Stimulated activated memory B cell treated with anti-CD40 and anti-IgM and Interleukin-4, amounts not matched to agents 10 μg/mL and 1 μg/mL and 100 μg/mL, for 72 hours (primary cell): ENCODE measurements at regions not wholly inside any gene's neighbourhood (a gene's known extent, or its start where the extent isn't known, plus 50 kb on each side); places are given as distances from the start of the nearest gene placed in this dataset.
"Not testable (repeated sequence)": the region's sequence is repeated elsewhere in the genome, so short reads cannot be mapped to it uniquely, and the experiment has no call there.

Experiments
- ATAC-seq: fragments of 150-1000 bp; cut with Tn5 transposase; 2 replicates; pipeline ENCODE4 v1.10.0; 2021
- H3K27ac Mint-ChIP-seq: one replicate; pipeline ENCODE4 v1.8.0; 2022; ENCODE audit warnings: mild to moderate bottlenecking, mixed read lengths
- H3K27me3 Mint-ChIP-seq: one replicate; pipeline ENCODE4 v1.8.0; 2022; ENCODE audit warnings: mixed read lengths
- H3K36me3 Mint-ChIP-seq: one replicate; pipeline ENCODE4 v1.8.0; 2022; ENCODE audit warnings: mixed read lengths
- H3K4me1 Mint-ChIP-seq: one replicate; pipeline ENCODE4 v1.8.0; 2022; ENCODE audit warnings: mixed read lengths
- H3K4me3 Mint-ChIP-seq: one replicate; pipeline ENCODE4 v1.8.0; 2022; ENCODE audit warnings: mild to moderate bottlenecking, moderate library complexity, mixed read lengths
- H3K9me3 Mint-ChIP-seq: one replicate; pipeline ENCODE4 v1.8.0; 2022; ENCODE audit warnings: mixed read lengths

DNA sequence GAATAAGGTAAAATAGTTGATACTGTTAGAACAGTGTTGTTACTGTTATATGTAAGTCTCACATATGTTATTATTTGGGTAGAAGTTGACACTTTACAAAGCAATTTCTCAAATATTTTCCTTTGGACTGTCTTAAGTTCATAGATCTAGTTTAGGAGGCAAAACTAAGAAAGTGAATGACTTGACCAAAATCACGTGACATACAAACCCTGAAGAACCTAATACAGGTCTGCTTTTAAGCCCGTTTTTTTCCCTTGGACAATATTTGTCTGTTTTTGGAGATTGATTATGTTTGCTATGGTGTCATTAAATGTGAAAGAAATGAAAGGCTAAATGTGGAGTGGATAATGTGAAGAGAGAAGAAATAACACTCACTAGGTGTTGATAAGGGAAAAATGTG, 644.9 kb upstream of the PITX2 start:
- Mint-ChIP-seq H3K4me3 (no peak overlapping the region), H3K9me3 (no peaks in the 10 kb centered on the region), H3K4me1 (no peaks in the 10 kb centered on the region), H3K27me3 (no peaks in the 10 kb centered on the region), H3K36me3 (no peaks in the 10 kb centered on the region), H3K27ac (no peak overlapping the region)
- ATAC-seq, result no peak

DNA sequence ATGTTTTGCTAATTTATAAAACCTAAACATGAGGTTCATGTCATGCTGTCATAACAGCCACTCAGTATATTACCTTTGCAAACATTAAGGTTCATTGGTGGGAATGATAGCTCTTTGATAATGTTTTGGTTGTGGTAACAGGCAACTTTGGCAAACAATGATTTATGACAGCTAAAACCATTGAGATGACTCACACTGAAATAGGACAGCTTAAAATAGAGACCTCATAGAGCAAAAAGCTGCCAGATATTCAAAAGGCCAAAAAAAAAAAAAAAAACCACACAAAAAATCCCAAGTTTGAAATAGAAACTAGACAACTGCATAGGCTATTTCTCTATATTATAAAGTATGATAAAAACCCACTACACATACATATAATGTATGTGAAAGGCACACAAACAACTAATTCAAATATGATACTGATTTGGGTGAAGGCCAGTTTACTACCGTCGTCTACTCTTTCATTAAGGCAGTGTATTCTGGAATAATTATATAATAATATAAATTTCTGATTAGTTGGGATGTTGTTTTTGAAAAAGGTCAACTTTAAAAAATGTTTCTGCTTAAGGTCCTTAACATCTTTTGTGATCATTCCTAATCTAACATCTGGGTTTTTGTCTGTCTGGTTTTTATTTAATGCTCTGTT, 646.0 kb upstream of the PITX2 start:
- H3K4me3 Mint-ChIP-seq, result no peak overlapping the region
- H3K27me3 Mint-ChIP-seq, result no peaks in the 10 kb centered on the region
- ATAC-seq, result no peak
- no peaks in the 10 kb centered on the region for H3K36me3 Mint-ChIP-seq
- H3K4me1 Mint-ChIP-seq, result no peaks in the 10 kb centered on the region
- no peak overlapping the region for H3K27ac Mint-ChIP-seq
- H3K9me3 Mint-ChIP-seq, result no peaks in the 10 kb centered on the region

DNA sequence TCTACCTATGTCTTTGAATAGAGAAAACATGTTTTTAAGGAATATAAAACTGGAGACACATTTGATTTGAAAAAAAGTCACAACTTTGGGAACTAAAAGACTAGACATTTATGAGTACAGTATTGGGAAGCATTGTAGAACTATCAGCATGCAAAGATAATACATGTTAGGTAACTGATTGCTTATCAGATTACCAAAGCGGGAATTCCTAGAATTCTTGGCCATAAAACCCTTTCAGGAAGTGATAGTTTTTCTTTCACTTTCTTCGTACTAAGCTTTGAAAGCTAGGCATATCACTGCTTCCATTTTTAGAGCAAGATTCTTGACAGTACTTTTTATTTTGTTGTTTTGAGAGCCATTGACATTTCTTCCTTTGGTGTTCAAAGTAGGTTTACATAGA, 646.6 kb upstream of the PITX2 start:
- Mint-ChIP-seq H3K27ac (no peak overlapping the region), H3K4me1 (no peaks in the 10 kb centered on the region), H3K36me3 (no peaks in the 10 kb centered on the region), H3K27me3 (no peaks in the 10 kb centered on the region), H3K4me3 (no peak overlapping the region), H3K9me3 (no peaks in the 10 kb centered on the region)
- ATAC-seq, result no peak

DNA sequence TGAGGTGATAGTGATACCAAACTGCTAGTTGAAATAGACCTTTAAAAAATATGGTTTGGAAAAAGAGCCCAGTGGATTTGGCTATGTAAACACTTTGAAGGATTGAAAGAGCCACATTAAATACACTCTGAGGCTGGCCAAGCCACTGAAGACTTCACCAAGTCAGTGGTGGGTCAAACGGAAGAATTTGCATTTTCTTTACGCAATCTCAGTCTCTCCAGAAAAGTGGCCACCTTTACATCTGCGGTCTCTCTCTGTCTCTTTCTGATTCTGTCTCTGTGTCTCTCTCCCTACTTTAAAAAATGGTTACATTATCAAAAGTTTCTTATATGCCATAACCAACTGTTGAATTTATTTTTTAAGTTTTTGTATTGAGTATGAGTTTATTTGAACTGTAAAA, 651.2 kb upstream of the PITX2 start:
- H3K27ac Mint-ChIP-seq, result no peak overlapping the region
- H3K4me1 Mint-ChIP-seq, result no peaks in the 10 kb centered on the region
- no peak for ATAC-seq
- H3K27me3 Mint-ChIP-seq, result no peaks in the 10 kb centered on the region
- H3K4me3 Mint-ChIP-seq, result no peak overlapping the region
- no peaks in the 10 kb centered on the region for H3K9me3 Mint-ChIP-seq
- no peaks in the 10 kb centered on the region for H3K36me3 Mint-ChIP-seq

DNA sequence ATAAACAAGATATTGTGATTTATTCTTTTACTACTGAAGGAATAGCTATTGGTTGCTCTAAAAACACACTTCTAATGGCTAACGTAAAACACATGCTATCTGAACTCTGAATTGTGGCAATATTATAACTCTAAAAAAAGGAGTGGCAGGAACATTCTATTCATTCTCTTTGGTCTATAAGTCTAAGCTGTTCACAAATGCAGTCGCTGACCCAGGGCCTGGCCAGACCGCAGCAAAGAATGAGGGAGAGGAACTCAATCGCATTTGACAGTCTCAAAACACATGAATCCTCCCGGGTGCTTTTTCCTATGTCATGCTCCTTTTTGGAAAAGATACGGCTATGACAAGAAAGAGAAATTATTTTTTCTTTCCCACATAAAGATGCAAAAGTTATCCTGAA, 651.6 kb upstream of the PITX2 start:
- Mint-ChIP-seq H3K4me1 (no peaks in the 10 kb centered on the region), H3K9me3 (no peaks in the 10 kb centered on the region), H3K27ac (no peak overlapping the region), H3K4me3 (no peak overlapping the region), H3K27me3 (no peaks in the 10 kb centered on the region), H3K36me3 (no peaks in the 10 kb centered on the region)
- ATAC-seq, result no peak

DNA sequence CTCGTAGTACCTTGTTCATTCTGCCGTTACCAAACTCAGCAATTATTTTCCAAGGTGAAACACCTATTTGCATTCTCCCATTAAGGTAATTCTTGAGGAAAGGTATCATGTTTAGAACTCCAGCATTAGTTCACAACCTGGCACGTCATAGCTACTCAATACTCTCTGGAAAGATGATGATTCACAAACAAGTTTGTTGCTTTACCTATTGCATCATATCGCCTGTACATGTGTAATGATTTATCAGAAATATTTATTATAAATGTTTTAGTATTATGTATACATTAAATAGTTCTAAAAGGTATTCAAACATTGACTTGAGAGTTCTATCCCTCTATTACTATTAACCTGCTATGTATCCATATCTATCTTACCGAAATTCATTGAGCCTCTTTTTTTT, 658.3 kb upstream of the PITX2 start:
- no peak for ATAC-seq
- H3K9me3 Mint-ChIP-seq, result no peaks in the 10 kb centered on the region

DNA sequence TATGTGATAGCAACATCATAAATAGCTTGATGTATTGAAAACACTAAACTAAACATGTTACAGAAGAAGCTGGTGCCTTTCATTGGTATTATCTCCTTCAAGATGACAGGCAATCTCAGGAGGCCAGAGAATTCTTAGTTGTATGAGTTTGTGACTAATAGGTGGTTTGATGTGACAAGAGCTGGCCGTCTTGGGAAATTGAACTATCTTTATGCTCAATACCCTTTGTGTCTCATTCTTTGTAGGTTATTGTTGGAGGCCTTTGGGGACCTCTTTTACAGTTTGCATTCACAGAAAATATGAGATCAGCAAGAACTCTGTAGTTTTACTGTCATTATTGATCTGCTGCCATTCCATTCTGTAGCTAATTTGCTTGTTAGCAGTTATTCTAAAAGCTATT, 659.2 kb upstream of the PITX2 start:
- no peaks in the 10 kb centered on the region for H3K4me1 Mint-ChIP-seq
- no peak for ATAC-seq
- H3K27ac Mint-ChIP-seq, result no peak overlapping the region
- H3K4me3 Mint-ChIP-seq, result no peak overlapping the region
- H3K36me3 Mint-ChIP-seq, result no peaks in the 10 kb centered on the region
- no peaks in the 10 kb centered on the region for H3K9me3 Mint-ChIP-seq
- H3K27me3 Mint-ChIP-seq, result peaks cover 11% of the 10 kb centered on the region

More for the DNA sequence above, 658.3 kb upstream of the PITX2 start:
- Mint-ChIP-seq H3K36me3 (no peaks in the 10 kb centered on the region), H3K4me1 (no peaks in the 10 kb centered on the region), H3K27me3 (peaks cover 11% of the 10 kb centered on the region), H3K27ac (no peak overlapping the region), H3K4me3 (no peak overlapping the region)

DNA sequence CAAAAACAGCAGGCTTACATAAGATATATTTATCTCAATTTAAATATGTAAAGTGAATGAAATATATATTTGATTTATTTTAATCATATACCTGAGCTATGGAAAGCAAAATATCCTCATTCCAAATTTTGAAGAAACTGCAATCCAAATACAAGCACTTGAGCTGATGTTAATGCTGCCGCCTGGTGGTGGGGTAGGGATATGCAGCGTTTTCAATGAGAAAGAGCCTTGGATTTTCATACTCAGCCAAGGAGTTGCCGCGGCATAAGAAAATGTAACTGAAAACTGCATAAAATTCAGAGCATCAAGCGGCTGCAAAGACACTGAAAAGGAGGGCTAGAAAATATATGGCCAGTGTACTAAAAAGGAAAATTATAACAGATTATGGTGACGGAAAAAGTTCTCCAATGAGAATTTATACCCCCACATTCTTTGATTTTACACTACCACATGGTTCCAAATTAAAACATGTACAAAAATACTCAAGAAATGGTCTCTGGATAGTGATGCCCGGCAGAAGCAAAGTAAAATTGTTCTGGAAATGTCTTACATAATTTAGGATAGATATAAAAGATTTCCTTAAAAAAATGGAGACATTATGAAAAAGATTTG, 660.3 kb upstream of the PITX2 start:
- no peak for ATAC-seq
- Mint-ChIP-seq H3K4me3 (no peak overlapping the region), H3K36me3 (no peaks in the 10 kb centered on the region), H3K9me3 (no peaks in the 10 kb centered on the region), H3K4me1 (no peaks in the 10 kb centered on the region), H3K27me3 (peaks cover 11% of the 10 kb centered on the region), H3K27ac (no peak overlapping the region)

DNA sequence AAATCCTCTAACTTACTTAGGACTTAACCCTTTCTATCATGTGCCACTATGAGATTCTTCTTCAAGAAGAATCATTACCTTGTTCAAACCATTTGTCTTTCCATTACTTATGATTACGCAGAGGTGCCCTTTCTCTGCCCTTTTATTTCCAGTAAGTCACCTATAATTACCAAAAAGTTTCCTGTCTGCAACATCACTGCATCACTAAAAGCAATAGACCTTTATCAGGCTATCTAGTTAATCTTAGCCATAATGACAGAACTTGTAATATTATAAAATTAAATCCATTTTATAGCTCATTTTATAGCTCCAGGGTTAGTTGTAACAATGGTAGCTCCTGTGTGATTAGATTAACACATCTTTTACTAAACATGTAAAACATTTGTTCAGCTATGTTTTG, 673.6 kb upstream of the PITX2 start:
- no peak overlapping the region for H3K4me3 Mint-ChIP-seq
- no peaks in the 10 kb centered on the region for H3K4me1 Mint-ChIP-seq
- H3K9me3 Mint-ChIP-seq, result no peaks in the 10 kb centered on the region
- H3K27ac Mint-ChIP-seq, result no peak overlapping the region
- no peaks in the 10 kb centered on the region for H3K36me3 Mint-ChIP-seq
- H3K27me3 Mint-ChIP-seq, result no peaks in the 10 kb centered on the region
- no peak for ATAC-seq

DNA sequence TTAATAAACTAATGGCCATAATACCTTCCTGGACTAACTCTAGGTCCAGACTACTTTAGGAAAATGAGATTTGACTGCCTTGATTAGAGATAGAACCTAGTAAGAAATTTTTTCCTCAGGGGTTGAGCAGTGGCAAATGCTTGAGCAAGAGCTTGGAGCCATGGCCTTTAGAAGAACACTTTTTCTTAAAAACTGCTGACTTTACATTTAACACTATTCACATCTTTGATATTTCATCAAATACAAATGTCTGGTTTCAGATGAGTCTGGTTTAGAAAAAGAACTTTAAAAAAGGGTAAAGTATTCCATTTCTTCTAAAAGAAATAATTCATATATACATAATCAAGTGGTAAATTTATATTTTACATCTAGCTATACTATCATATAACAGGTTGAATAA, 680.9 kb upstream of the PITX2 start:
- Mint-ChIP-seq H3K36me3 (no peaks in the 10 kb centered on the region), H3K27ac (no peak overlapping the region), H3K27me3 (no peaks in the 10 kb centered on the region), H3K9me3 (peaks cover 2% of the 10 kb centered on the region), H3K4me1 (no peaks in the 10 kb centered on the region), H3K4me3 (no peak overlapping the region)
- no peak for ATAC-seq

DNA sequence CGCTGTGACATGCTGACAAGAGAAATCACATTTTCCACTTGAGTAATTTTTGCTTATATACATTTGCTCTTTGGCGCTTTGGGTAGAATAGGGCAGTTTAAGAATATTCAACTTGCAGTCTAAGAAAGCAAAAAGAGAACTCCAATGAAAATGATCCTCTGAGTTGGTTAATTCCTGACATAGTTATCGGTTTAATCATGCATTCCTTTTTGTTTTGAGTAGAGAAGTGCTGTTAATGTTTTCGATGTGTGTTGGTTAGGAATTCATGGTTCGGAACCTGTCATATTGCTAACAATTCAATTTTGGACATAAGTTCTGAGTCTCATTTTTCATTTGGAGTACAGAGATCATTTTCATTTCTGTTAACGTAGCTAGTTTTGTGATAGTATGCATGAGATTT, 700.6 kb upstream of the PITX2 start:
- Mint-ChIP-seq H3K4me1 (no peaks in the 10 kb centered on the region), H3K36me3 (no peaks in the 10 kb centered on the region), H3K27me3 (no peaks in the 10 kb centered on the region), H3K9me3 (no peaks in the 10 kb centered on the region), H3K27ac (no peak overlapping the region), H3K4me3 (no peak overlapping the region)
- ATAC-seq, result no peak

DNA sequence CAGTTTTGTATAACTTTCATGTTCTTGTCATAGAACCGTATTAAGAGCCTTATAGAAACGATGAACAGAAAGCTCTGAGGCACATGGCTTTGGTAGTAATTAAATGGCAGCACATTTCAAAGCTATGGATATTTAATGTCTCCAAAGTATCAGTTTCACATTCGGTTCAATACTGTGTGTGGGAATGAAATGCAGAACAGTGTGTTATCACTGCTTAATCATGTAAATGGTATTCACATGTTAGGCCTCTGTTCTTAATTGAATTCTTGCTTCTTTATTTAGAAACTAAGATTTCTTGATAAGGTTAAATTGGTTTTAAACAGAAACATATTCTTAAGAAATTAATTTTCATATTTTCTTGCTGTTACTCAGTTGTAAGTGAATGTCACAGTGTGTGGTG, 701.0 kb upstream of the PITX2 start:
- Mint-ChIP-seq H3K9me3 (no peaks in the 10 kb centered on the region), H3K27ac (no peak overlapping the region), H3K4me1 (no peaks in the 10 kb centered on the region), H3K27me3 (no peaks in the 10 kb centered on the region), H3K4me3 (no peak overlapping the region), H3K36me3 (no peaks in the 10 kb centered on the region)
- ATAC-seq, result no peak

DNA sequence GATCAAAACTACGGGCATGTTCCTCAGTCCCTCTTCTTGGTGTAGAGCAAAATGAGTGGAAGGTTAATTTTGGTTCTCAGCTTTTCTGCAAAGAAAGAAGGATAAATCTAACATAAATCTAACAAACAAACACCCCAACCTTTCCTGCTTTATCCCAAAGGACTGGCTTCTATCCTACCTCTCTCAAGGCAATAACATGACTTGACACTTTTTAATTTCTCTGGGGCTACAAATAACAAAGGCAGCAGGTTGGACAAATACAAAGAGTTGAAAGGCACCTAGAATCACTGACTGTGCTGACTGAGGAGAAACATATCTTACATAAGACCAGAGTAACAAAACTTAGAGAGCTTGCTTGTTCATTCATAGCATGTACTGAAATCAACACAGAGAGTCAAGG, 703.6 kb upstream of the PITX2 start:
- no peak overlapping the region for H3K27ac Mint-ChIP-seq

DNA sequence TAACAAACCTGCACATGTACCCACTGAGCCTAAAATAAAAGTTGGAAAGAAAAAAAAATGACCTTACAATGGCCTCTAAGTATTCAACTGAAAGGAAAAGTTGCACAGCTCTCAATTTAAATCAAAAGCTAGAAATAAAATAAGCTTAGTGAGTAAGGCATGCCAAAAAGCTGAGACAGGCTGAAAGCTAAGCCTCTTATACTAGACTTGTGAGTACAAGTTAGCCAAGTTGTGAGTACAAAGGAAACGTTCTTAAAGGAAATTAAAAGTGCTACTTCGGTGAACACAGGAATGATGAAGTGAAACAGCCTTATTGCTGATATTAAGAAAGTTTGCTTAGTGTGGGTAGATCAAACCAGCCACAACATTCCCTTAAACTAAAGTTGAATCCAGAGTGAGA, 707.9 kb upstream of the PITX2 start:
- H3K4me3 Mint-ChIP-seq, result no peak overlapping the region

More for the DNA sequence above, 703.6 kb upstream of the PITX2 start:
- Mint-ChIP-seq H3K27me3 (no peaks in the 10 kb centered on the region), H3K4me1 (no peaks in the 10 kb centered on the region), H3K4me3 (no peak overlapping the region), H3K9me3 (no peaks in the 10 kb centered on the region), H3K36me3 (no peaks in the 10 kb centered on the region)
- ATAC-seq, result no peak

DNA sequence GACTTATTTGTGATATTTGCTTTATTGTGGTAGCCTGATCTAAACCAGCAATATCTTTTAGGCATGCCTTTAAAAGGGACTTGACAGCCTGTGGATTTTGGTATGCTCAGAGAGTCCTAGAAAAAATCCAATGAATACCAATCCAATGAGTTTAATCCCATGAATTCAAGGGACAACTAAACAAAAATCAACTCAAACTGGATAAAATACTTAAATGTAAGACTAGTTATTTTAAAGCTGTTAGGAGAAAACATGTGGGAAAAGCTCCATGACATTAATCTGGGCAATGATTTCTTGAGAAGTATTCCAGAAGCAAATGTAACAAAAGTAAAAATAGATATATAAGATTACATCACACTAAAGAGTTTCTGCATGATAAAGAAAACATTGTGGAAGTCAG, 711.5 kb upstream of the PITX2 start:
- Mint-ChIP-seq H3K4me3 (no peak overlapping the region), H3K36me3 (no peaks in the 10 kb centered on the region), H3K9me3 (no peaks in the 10 kb centered on the region), H3K27ac (no peak overlapping the region), H3K4me1 (no peaks in the 10 kb centered on the region), H3K27me3 (no peaks in the 10 kb centered on the region)
- no peak for ATAC-seq

More for the DNA sequence above, 707.9 kb upstream of the PITX2 start:
- H3K4me1 Mint-ChIP-seq, result no peaks in the 10 kb centered on the region
- H3K9me3 Mint-ChIP-seq, result no peaks in the 10 kb centered on the region
- H3K27ac Mint-ChIP-seq, result no peak overlapping the region
- no peak for ATAC-seq
- no peaks in the 10 kb centered on the region for H3K36me3 Mint-ChIP-seq
- H3K27me3 Mint-ChIP-seq, result no peaks in the 10 kb centered on the region

DNA sequence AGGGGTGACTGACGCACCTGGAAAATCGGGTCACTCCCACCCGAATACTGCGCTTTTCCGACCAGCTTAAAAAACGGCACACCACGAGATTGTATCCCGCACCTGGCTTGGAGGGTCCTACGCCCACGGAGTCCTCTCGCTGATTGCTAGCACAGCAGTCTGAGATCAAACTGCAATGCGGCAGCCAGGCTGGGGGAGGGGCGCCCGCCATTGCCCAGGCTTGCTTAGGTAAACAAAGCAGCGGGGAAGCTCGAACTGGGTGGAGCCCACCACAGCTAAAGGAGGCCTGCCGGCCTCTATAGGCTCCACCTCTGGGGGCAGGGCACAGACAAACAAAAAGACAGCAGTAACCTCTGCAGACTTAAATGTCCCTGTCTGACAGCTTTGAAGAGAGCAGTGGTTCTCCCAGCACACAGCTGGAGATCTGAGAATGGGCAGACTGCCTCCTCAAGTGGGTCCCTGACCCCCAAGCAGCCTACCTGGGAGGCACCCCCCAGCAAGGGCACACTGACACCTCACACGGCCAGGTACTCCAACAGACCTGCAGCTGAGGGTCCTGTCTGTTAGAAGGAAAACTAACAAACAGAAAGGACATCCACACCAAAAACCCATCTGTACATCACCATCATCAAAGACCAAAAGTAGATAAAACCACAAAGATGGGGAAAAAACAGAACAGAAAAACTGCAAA, 714.5 kb upstream of the PITX2 start:
- H3K9me3 Mint-ChIP-seq, H3K36me3 Mint-ChIP-seq, H3K4me3 Mint-ChIP-seq, H3K27me3 Mint-ChIP-seq, H3K4me1 Mint-ChIP-seq, H3K27ac Mint-ChIP-seq, ATAC-seq: not testable (repeated sequence)
